Upper lobe of right lung (tissue), 1 donor: ENCODE measurements at regions not wholly inside any gene's neighbourhood (a gene's known extent, or its start where the extent isn't known, plus 50 kb on each side); places are given as distances from the start of the nearest gene placed in this dataset.

ENCODE experiments used
- ATAC-seq: fragments of 200-7000 bp; cut with Tn5 transposase; one replicate; pipeline ENCODE4 v1.9.1; 2020; ENCODE audit warnings: mild to moderate bottlenecking, moderate library complexity
- DNase-seq: peaks from one replicate; pipeline ENCODE4 v3.0.0-alpha.2; 2020
- H3K27ac ChIP-seq: fragments of 200-600 bp; one replicate; pipeline ENCODE4 v1.8.0; 2022
- H3K27me3 ChIP-seq: fragments of 200-600 bp; one replicate; pipeline ENCODE4 v1.8.0; 2022; ENCODE audit warnings: mild to moderate bottlenecking
- H3K36me3 ChIP-seq: fragments of 200-600 bp; one replicate; pipeline ENCODE4 v1.8.0; 2022
- H3K4me1 ChIP-seq: fragments of 200-600 bp; one replicate; pipeline ENCODE4 v1.8.0; 2022
- H3K4me3 ChIP-seq: fragments of 200-600 bp; one replicate; pipeline ENCODE4 v1.8.0; 2022; ENCODE audit warnings: mild to moderate bottlenecking
- H3K9me3 ChIP-seq: fragments of 200-600 bp; one replicate; pipeline ENCODE4 v1.8.0; 2022
- CTCF ChIP-seq: fragments of 200-600 bp; IDR thresholded peaks from one replicate; pipeline ENCODE4 v1.8.0; 2022; ENCODE audit warnings: antibody characterized with exemption
- intact Hi-C: fragments of 100-400 bp; cut with DNase I; formaldehyde crosslinking; loops from one replicate; pipeline ENCODE4 v1.11.0; 2022
- donor health status: DM: no; HTN: yes; CAD: no; lungs with severe emphysema.

DNA sequence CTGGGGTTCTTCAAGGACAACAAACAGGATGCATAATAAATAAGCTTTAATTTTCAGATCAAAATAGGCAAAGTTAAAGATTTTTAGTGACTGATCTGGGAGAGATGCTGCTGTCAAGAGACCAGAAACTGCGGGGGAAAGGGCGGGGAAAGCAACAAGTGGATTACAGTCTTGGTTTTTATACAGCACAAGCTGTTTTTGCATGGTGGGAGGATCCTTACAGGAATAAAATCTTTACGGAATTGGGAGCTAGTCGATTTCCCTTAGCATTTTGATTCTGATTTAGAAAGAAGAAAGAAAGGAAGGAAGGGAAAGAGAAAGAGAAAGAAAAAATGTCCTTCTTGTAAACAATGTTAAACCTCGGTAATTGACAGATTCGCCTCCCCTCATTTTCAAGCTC, 242.3 kb upstream of the SP8 start:
- no peaks in the 10 kb centered on the region for H3K27me3 ChIP-seq
- H3K9me3 ChIP-seq = no peaks in the 10 kb centered on the region
- no peaks in the 10 kb centered on the region for H3K4me1 ChIP-seq
- DNase-seq = no peak
- H3K4me3 ChIP-seq = no peak overlapping the region
- H3K27ac ChIP-seq = no peak overlapping the region
- ATAC-seq = no peak
- intact Hi-C loops = no loop called here
- H3K36me3 ChIP-seq = no peaks in the 10 kb centered on the region
- no peak for TF ChIP-seq CTCF

DNA sequence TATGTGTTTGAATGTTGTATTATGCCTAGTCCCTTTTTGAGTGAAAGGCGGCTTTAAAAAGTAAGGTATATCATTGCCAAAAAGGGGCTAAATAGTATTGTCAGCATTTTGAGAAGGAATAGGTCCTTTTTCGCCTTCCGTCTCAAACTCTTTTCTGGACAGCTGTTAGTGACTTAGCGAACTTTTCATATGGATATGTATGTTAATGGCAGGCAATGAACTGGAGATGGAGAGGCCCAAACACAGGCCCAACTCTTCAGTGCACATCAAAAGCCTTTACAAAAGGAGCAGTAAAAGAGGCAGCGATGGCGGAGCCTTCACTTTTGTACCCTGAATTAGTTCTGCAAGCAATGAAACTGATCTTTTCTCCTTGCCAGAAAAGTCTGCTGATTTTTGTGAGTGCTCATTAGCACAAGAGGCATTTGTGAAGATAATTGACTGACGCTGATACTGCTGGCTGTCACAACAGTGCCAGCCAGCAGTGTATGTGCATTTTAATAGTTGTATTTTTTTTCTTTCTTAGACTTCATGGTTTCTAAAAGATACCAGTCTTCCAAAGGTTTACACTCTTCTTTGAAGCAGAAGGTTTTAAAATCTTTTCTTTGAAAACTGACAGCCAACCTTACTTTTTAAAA, 243.7 kb upstream of the SP8 start:
- intact Hi-C loops = no loop called here
- Histone ChIP-seq H3K36me3 (no peaks in the 10 kb centered on the region), H3K27me3 (no peaks in the 10 kb centered on the region), H3K4me3 (no peak overlapping the region), H3K4me1 (no peaks in the 10 kb centered on the region), H3K9me3 (no peaks in the 10 kb centered on the region), H3K27ac (no peak overlapping the region)
- ATAC-seq (no peak), DNase-seq (no peak)
- no peak for TF ChIP-seq CTCF

DNA sequence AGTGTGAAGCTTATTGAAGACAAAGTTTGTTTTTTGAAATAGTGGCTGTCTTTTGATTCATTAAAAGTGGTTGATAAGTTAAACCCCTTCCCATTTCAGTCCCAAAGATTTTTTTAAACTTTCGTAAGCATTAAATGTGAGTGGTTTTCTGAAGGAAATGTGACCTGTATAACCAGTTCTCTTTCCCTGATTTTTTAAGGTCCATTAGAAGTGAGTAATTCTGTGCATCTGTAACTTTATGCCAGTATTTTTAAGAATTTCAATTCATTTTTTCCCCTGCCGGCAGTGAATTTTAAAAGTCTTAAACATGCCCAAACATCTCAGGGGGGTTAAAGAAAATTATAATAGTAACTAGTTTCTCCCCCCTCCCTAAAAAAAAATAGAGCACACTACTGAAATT, 254.6 kb upstream of the SP8 start:
- no peak overlapping the region for H3K27ac ChIP-seq
- no peak for TF ChIP-seq CTCF
- H3K4me1 ChIP-seq = no peaks in the 10 kb centered on the region
- H3K9me3 ChIP-seq = no peaks in the 10 kb centered on the region
- ATAC-seq (no peak), DNase-seq (no peak)
- H3K27me3 ChIP-seq = no peaks in the 10 kb centered on the region
- no peak overlapping the region for H3K4me3 ChIP-seq
- H3K36me3 ChIP-seq = no peaks in the 10 kb centered on the region
- intact Hi-C loops = no loop called here

GRCh38 chr7:21041666-21042065, 255.0 kb upstream of the SP8 start:
- Histone ChIP-seq H3K4me3 (no peak overlapping the region), H3K4me1 (no peaks in the 10 kb centered on the region), H3K27me3 (no peaks in the 10 kb centered on the region), H3K27ac (no peak overlapping the region), H3K9me3 (no peaks in the 10 kb centered on the region), H3K36me3 (no peaks in the 10 kb centered on the region)
- DNase-seq (no peak), ATAC-seq (no peak)
- intact Hi-C loops = no loop called here
- no peak for TF ChIP-seq CTCF

GRCh38 chr7:21044384-21044783, 257.7 kb upstream of the SP8 start:
- ATAC-seq = no peak
- no peaks in the 10 kb centered on the region for H3K36me3 ChIP-seq
- no peak for TF ChIP-seq CTCF
- H3K27me3 ChIP-seq = no peaks in the 10 kb centered on the region
- H3K4me3 ChIP-seq = no peak overlapping the region
- H3K9me3 ChIP-seq = no peaks in the 10 kb centered on the region
- H3K27ac ChIP-seq = no peak overlapping the region
- DNase-seq = no peak
- no peaks in the 10 kb centered on the region for H3K4me1 ChIP-seq
- intact Hi-C loops = no loop called here

GRCh38 chr7:21044913-21045568, 258.4 kb upstream of the SP8 start:
- Histone ChIP-seq H3K27me3 (no peaks in the 10 kb centered on the region), H3K36me3 (no peaks in the 10 kb centered on the region), H3K27ac (no peak overlapping the region), H3K4me3 (no peak overlapping the region), H3K4me1 (no peaks in the 10 kb centered on the region), H3K9me3 (no peaks in the 10 kb centered on the region)
- ATAC-seq (no peak), DNase-seq (no peak)
- intact Hi-C loops = no loop called here
- TF ChIP-seq CTCF = no peak
